ENCODE measurements at regions not wholly inside any gene's neighbourhood (a gene's known extent, or its start where the extent isn't known, plus 50 kb on each side); places are given as distances from the start of the nearest gene placed in this dataset.

DNA sequence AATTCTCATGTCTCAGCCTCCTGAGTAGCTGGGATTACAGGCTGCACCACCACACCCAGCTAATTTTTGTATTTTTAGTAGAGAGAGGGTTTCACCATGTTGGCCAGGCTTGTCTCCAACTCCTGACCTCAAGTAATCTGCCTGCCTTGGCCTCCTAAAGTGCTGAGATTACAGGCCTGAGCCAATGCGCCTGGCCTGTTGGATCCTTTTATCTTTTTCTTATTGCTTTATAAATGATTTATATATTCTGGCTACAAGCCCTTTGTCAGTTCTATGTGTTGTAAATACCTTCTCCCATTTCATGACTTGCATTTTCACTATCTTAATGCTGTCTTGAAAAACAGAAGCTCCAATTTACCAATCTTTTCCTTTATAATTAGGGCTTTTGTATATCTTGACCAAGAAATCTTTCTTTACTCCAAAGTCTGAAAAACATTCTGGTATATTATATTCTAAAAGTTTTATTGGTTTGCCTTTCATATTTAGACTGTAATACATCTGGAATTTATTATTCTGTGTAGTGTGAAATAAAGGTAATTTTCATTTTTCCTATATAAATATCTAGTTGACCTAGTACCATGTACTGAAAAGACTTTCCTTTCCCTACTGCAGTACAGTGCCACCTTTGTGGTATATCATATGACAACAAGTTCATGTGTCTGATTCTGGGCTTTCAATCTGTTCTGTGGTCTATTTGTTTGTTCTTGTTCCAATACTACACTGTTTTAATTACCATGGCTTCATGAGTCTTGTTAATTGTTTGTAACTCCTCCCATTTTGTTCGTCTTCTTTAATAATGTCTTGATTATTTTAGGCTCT is 52.9 kb upstream of the RNU6-1 start:
- no peaks in the 10 kb centered on the region for H3K4me1 Mint-ChIP-seq
- POLR2A ChIA-PET = no interaction called here

DNA sequence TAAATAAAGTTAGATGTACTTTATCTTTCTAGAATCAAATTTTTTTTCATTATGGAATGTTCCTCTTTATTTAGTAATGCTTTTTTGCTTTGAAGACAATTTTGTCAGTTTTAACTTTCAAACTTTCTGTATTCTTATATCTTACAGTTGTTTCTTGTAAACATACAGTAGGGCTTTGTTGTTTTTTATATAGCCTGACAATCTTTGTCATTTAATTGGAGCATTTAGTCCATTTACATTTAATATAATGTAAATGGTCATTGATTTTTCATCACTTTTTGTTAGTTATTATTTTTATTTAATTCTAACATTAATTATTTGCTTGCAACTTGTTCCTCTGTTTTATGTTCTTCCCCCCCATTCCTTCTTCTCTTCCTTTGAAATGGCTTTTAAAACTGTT is 55.4 kb upstream of the RNU6-1 start:
- Histone ChIP-seq H3K27me3 (replicated peaks in 1 of 2; ENCODE audit: control insufficient read depth in 2 of 2, extremely low read depth in 1 of 2, insufficient read depth in 2 of 2, low read length in 1 of 2) (peaks cover 0 to 10% of the 10 kb centered on the region in 2 experiments), H3K27ac (ENCODE audit: low read length) (no peak overlapping the region), H3K36me3 (ENCODE audit: control insufficient read depth in 2 of 2, extremely low read depth in 1 of 2, insufficient read depth in 1 of 2, low read length in 1 of 2) (no peaks in the 10 kb centered on the region), H3K4me3 (ENCODE audit: control insufficient read depth in 1 of 2, extremely low read depth in 1 of 2, low read length in 1 of 2) (no peak overlapping the region), H3K4me1 (ENCODE audit: control insufficient read depth in 1 of 2, extremely low read depth in 1 of 2, insufficient read depth in 2 of 2, low read length in 2 of 2) (no peaks in the 10 kb centered on the region), H3K9me3 (no peaks in the 10 kb centered on the region)
- H3K4me1 Mint-ChIP-seq = no peaks in the 10 kb centered on the region
- peaks cover 4 to 7% of the 10 kb centered on the region in 2 donors for H3K27me3 Mint-ChIP-seq
- ATAC-seq (replicated peaks in 1 of 4) (no peak), DNase-seq (no peak)
- ChIA-PET POLR2A (interaction anchor here in 1 of 2 donors (0.6 kb wide), 1 partner anchor 547 kb away, joined by 3 read pairs; no protein-coding TSS in a partner anchor), CTCF (interaction anchor here in 1 of 2 donors (0.6 kb wide), 1 partner anchor 144 kb away, joined by 4 read pairs; no protein-coding TSS in a partner anchor)
- H3K4me3 Mint-ChIP-seq = no peak overlapping the region
- peaks cover 3 to 4% (median 3%) of the 10 kb centered on the region in 3 donors for H3K9me3 Mint-ChIP-seq
- H3K27ac Mint-ChIP-seq = no peak overlapping the region
- no peaks in the 10 kb centered on the region for H3K36me3 Mint-ChIP-seq

More for the DNA sequence above, 52.9 kb upstream of the RNU6-1 start:
- DNase-seq (no peak), ATAC-seq (replicated peaks in 1 of 4) (no peak)
- no CpG with 5 or more reads among the region's 2 CpGs for WGBS (ENCODE audit: insufficient coverage)
- Histone ChIP-seq H3K36me3 (ENCODE audit: control insufficient read depth in 2 of 2, extremely low read depth in 1 of 2, insufficient read depth in 1 of 2, low read length in 1 of 2) (no peaks in the 10 kb centered on the region), H3K27me3 (replicated peaks in 1 of 2; ENCODE audit: control insufficient read depth in 2 of 2, extremely low read depth in 1 of 2, insufficient read depth in 2 of 2, low read length in 1 of 2) (peaks cover 0 to 11% of the 10 kb centered on the region in 2 experiments), H3K27ac (ENCODE audit: low read length) (no peak overlapping the region), H3K4me1 (ENCODE audit: control insufficient read depth in 1 of 2, extremely low read depth in 1 of 2, insufficient read depth in 2 of 2, low read length in 2 of 2) (no peaks in the 10 kb centered on the region), H3K9me3 (no peaks in the 10 kb centered on the region), H3K4me3 (ENCODE audit: control insufficient read depth in 1 of 2, extremely low read depth in 1 of 2, low read length in 1 of 2) (no peak overlapping the region)
- Mint-ChIP-seq H3K27ac (no peak overlapping the region), H3K4me3 (no peak overlapping the region), H3K9me3 (peaks cover 3 to 10% (median 3%) of the 10 kb centered on the region in 3 donors), H3K36me3 (no peaks in the 10 kb centered on the region), H3K27me3 (peaks cover 8 to 17% of the 10 kb centered on the region in 2 donors)
- CTCF ChIA-PET = no interaction called here

DNA sequence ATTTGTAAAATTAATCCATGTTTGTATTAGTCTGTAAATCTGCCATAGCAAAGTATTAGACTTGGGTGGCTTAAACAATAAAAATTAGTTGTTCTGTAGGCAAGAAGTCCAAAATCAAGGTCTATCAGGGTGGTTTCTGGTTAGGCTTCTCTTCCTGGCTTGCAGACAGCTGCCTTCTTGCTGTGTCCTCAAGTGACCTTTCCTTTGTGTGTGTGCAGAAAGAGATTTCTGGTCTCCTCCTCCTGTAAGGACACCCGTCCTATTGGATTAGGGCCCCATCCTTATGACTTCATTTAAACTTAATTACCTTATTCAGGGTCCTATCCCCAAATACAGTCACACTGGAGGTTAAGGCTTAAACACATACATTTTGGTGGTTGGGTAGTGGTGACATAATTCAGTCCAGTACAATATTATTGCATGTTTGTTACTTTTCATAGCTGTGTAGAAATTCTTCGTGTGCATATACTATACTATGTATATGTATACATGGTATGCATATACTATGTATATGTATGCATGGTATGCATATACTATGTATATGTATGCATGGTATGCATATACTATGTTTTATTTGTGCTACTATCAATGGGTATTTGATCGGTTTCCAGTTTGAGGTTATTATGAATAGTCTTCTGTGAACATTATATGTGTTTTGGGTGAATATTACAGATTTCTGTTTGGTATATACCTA is 57.9 kb upstream of the RNU6-1 start:
- no peaks in the 10 kb centered on the region for H3K4me1 Mint-ChIP-seq
- peaks cover 0 to 3% (median 3%) of the 10 kb centered on the region in 3 donors for H3K9me3 Mint-ChIP-seq
- POLR2A ChIA-PET = no interaction called here
- no peak overlapping the region for H3K4me3 Mint-ChIP-seq
- CTCF ChIA-PET = no interaction called here
- Histone ChIP-seq H3K4me1 (ENCODE audit: control insufficient read depth in 1 of 2, extremely low read depth in 1 of 2, insufficient read depth in 2 of 2, low read length in 2 of 2) (no peaks in the 10 kb centered on the region), H3K4me3 (ENCODE audit: control insufficient read depth in 1 of 2, extremely low read depth in 1 of 2, low read length in 1 of 2) (no peak overlapping the region), H3K27ac (ENCODE audit: low read length) (no peak overlapping the region), H3K36me3 (ENCODE audit: control insufficient read depth in 2 of 2, extremely low read depth in 1 of 2, insufficient read depth in 1 of 2, low read length in 1 of 2) (no peaks in the 10 kb centered on the region), H3K27me3 (replicated peaks in 1 of 2; ENCODE audit: control insufficient read depth in 2 of 2, extremely low read depth in 1 of 2, insufficient read depth in 2 of 2, low read length in 1 of 2) (no peaks in the 10 kb centered on the region), H3K9me3 (no peaks in the 10 kb centered on the region)
- ATAC-seq (replicated peaks in 1 of 4) = no peak
- no CpG with 5 or more reads among the region's 3 CpGs for WGBS (ENCODE audit: insufficient coverage)
- H3K36me3 Mint-ChIP-seq = no peaks in the 10 kb centered on the region
- H3K27ac Mint-ChIP-seq = no peak overlapping the region
- no peak for DNase-seq
- H3K27me3 Mint-ChIP-seq = no peaks in the 10 kb centered on the region

DNA sequence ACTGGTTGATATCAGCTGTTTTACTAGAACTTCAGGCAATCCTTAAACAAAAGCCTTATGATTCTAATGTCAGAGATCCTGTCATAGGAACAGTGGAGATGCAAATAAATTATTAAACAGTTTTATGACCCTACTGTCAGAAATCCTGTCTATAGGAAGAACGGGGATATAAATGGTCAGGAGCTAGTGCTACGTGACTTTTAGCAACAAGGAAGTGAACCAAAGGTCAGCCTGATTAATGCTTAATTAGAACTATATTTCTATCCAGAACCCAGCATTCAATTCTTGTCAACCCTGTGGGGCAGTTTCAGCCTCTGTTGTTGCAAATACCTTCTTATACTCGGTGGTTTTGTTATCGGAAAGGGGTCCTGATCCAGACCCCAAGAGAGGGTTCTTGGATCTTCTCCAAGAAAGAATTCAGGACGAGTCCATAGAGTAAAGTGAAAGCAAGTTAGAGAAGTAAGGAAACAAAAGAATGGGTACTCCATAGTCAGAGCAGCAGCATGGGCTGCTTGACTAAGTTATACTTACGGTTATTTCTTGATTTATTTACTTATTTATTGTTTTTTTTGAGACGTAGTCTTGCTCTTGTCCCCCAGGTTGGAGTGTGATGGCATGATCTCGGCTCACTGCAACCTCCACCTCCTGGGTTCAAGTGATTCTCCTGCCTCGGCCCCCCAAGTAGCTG is 59.9 kb upstream of the RNU6-1 start:
- CTCF ChIA-PET = no interaction called here
- H3K9me3 Mint-ChIP-seq = peaks cover 0 to 3% (median 3%) of the 10 kb centered on the region in 3 donors
- no peaks in the 10 kb centered on the region for H3K27me3 Mint-ChIP-seq
- Histone ChIP-seq H3K27me3 (replicated peaks in 1 of 2; ENCODE audit: control insufficient read depth in 2 of 2, extremely low read depth in 1 of 2, insufficient read depth in 2 of 2, low read length in 1 of 2) (no peaks in the 10 kb centered on the region), H3K27ac (ENCODE audit: low read length) (no peak overlapping the region), H3K9me3 (no peaks in the 10 kb centered on the region), H3K4me1 (ENCODE audit: control insufficient read depth in 1 of 2, extremely low read depth in 1 of 2, insufficient read depth in 2 of 2, low read length in 2 of 2) (no peaks in the 10 kb centered on the region), H3K36me3 (ENCODE audit: control insufficient read depth in 2 of 2, extremely low read depth in 1 of 2, insufficient read depth in 1 of 2, low read length in 1 of 2) (no peaks in the 10 kb centered on the region), H3K4me3 (ENCODE audit: control insufficient read depth in 1 of 2, extremely low read depth in 1 of 2, low read length in 1 of 2) (no peak overlapping the region)
- no peaks in the 10 kb centered on the region for H3K36me3 Mint-ChIP-seq
- no peak overlapping the region for H3K27ac Mint-ChIP-seq
- DNase-seq = no peak
- POLR2A ChIA-PET = no interaction called here
- H3K4me3 Mint-ChIP-seq = no peak overlapping the region
- ATAC-seq (replicated peaks in 1 of 4) = no peak
- no peaks in the 10 kb centered on the region for H3K4me1 Mint-ChIP-seq
- WGBS (ENCODE audit: insufficient coverage) = 80% methylated on average over 2 of the region's 9 CpGs

DNA sequence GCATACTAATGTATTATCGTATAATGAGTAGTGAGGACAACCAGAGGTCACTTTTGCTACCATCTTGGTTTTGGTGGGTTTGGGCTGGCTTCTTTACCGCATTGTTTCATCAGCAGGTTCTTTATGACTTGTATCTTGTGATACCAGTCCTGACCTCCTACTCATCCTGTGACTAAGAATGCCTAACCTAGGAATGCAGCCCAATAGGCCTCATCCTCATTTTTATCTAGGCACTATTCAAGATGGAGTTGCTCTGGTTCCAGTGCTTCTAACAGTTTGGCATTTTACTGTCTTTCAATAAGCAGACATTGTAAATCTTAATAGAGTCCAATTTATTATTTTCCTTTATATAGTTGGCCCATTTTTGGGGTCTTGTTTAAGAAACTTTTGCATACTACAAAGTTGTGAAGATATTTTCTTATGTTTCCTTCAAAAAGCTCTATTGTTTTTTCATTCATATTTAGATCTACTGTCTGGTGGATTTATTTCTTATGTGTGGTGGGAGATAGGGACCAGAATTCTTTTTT is 60.8 kb upstream of the RNU6-1 start:
- H3K27me3 ChIP-seq (replicated peaks in 1 of 2; ENCODE audit: control insufficient read depth in 2 of 2, extremely low read depth in 1 of 2, insufficient read depth in 2 of 2, low read length in 1 of 2) = no peaks in the 10 kb centered on the region
- ChIA-PET POLR2A (no interaction called here), CTCF (no interaction called here)
- Mint-ChIP-seq H3K4me1 (no peaks in the 10 kb centered on the region), H3K27ac (no peak overlapping the region), H3K4me3 (no peak overlapping the region), H3K27me3 (no peaks in the 10 kb centered on the region), H3K9me3 (no peaks in the 10 kb centered on the region), H3K36me3 (no peaks in the 10 kb centered on the region)
- WGBS (ENCODE audit: insufficient coverage) = 100% methylated on average over 1 of the region's 2 CpGs
- no peaks in the 10 kb centered on the region for H3K9me3 ChIP-seq
- DNase-seq = no peak
- no peaks in the 10 kb centered on the region for H3K36me3 ChIP-seq (ENCODE audit: control insufficient read depth in 2 of 2, extremely low read depth in 1 of 2, insufficient read depth in 1 of 2, low read length in 1 of 2)
- ATAC-seq (replicated peaks in 1 of 4) = no peak
- H3K4me1 ChIP-seq (ENCODE audit: control insufficient read depth in 1 of 2, extremely low read depth in 1 of 2, insufficient read depth in 2 of 2, low read length in 2 of 2) = no peaks in the 10 kb centered on the region
- H3K27ac ChIP-seq (ENCODE audit: low read length) = no peak overlapping the region
- H3K4me3 ChIP-seq (ENCODE audit: control insufficient read depth in 1 of 2, extremely low read depth in 1 of 2, low read length in 1 of 2) = no peak overlapping the region

DNA sequence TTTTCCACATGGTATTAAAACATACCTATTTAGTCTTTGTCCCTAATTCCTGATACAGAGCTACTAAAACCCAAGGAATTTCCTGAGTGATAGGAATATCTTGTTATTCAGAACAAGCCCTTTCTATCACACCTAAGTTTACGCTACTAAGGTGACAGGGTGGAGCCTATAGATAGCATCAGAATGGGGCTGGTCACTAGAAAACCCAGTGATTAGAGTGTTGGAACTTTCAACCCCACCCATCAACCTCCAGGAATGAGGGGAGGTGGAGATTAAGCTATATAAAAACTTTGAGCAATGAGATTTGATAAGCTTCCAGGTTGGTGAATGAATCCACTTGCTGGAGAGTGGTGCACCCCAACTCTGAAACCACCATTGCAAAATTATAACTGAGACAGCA is 62.1 kb upstream of the RNU6-1 start:
- no CpG with 5 or more reads among the region's 1 CpG for WGBS (ENCODE audit: insufficient coverage)
- Mint-ChIP-seq H3K4me3 (no peak overlapping the region), H3K36me3 (no peaks in the 10 kb centered on the region), H3K27ac (no peak overlapping the region), H3K4me1 (no peaks in the 10 kb centered on the region), H3K9me3 (no peaks in the 10 kb centered on the region), H3K27me3 (peaks cover 3 to 6% of the 10 kb centered on the region in 2 donors)
- ATAC-seq (replicated peaks in 1 of 4) (no peak), DNase-seq (no peak)
- Histone ChIP-seq H3K27me3 (replicated peaks in 1 of 2; ENCODE audit: control insufficient read depth in 2 of 2, extremely low read depth in 1 of 2, insufficient read depth in 2 of 2, low read length in 1 of 2) (no peaks in the 10 kb centered on the region), H3K36me3 (ENCODE audit: control insufficient read depth in 2 of 2, extremely low read depth in 1 of 2, insufficient read depth in 1 of 2, low read length in 1 of 2) (no peaks in the 10 kb centered on the region), H3K27ac (ENCODE audit: low read length) (no peak overlapping the region), H3K9me3 (no peaks in the 10 kb centered on the region), H3K4me3 (ENCODE audit: control insufficient read depth in 1 of 2, extremely low read depth in 1 of 2, low read length in 1 of 2) (no peak overlapping the region), H3K4me1 (ENCODE audit: control insufficient read depth in 1 of 2, extremely low read depth in 1 of 2, insufficient read depth in 2 of 2, low read length in 2 of 2) (no peaks in the 10 kb centered on the region)
- POLR2A ChIA-PET = no interaction called here
- CTCF ChIA-PET = no interaction called here

Measured in T-cell (primary cell).